H1 (cell line): ENCODE measurements at regions not wholly inside any gene's neighbourhood (a gene's known extent, or its start where the extent isn't known, plus 50 kb on each side); places are given as distances from the start of the nearest gene placed in this dataset.

Experiments
- SUZ12 ChIP-seq: fragments of 200-600 bp; sonication (generic); IDR thresholded peaks from 2 replicates; pipeline ENCODE4 v1.6.1; 2012; ENCODE audit warnings: mild to moderate bottlenecking, inconsistent platforms, low read length, moderate library complexity, mixed read lengths

DNA sequence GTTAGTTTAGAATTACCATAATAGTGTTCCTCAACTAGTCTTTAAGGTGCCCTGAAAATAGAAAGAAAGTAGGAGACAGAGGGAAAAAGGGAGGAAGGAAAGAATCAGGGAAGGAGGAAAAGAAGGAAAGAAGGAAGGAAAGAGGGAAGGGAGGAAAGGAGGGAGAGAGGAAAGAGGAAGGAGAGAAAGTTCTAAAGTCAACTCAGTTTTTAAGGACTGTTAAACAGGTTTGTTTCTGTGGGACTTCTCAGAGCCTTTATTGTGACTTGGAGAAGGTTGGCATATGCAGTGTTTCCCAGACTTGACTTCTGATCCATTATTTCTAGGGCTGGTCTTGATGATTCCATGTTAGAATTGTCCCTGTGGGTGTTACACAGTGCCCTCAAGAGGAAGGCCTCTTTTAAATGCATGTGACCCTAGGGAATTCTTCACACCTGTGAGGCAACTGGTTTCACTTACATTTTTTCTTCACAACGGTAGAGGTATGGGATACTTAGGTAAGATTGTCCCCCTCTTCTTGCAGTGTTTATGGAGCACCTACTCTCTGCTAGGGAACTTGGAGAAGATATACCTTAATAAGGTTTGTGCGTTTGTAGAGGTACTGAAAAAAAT, 132.7 kb upstream of the GMDS start (continued):
- no peak for TF ChIP-seq SUZ12
- TF ChIP-seq, all 59 proteins: peak for 2
